OCI-LY3 (cell line): ENCODE measurements at regions not wholly inside any gene's neighbourhood (a gene's known extent, or its start where the extent isn't known, plus 50 kb on each side); places are given as distances from the start of the nearest gene placed in this dataset.

Source experiments
- H2AFZ ChIP-seq: fragments of 200-600, 300-600 bp; shearing (Covaris generic); 2 replicates; pipeline ENCODE4 v1.6.0; 2014; ENCODE audit warnings: antibody characterized with exemption, low read depth, low read length
- H3K27ac ChIP-seq: fragments of 200-600, 300-600 bp; sonication (generic); 2 replicates; pipeline ENCODE4 v1.5.1; 2014; ENCODE audit warnings: mild to moderate bottlenecking, low read length, moderate library complexity, mixed read lengths
- H3K27me3 ChIP-seq: fragments of 200-600, 300-600 bp; sonication (generic); 2 replicates; pipeline ENCODE4 v1.6.1; 2014; ENCODE audit warnings: low read depth, low read length, mixed read lengths
- H3K36me3 ChIP-seq: fragments of 200-600, 300-600 bp; sonication (generic); replicated peaks from 2 replicates; pipeline ENCODE3; 2014; ENCODE audit warnings: low read depth, low read length, mixed read lengths
- H3K4me1 ChIP-seq: fragments of 300-600, 200-600 bp; sonication (generic); 2 replicates; pipeline ENCODE4 v1.6.1; 2014; ENCODE audit warnings: low read length, mixed read lengths
- H3K4me2 ChIP-seq: fragments of 200-600, 300-600 bp; sonication (generic); 2 replicates; pipeline ENCODE4 v1.6.1; 2014; ENCODE audit warnings: low read length, mixed read lengths
- H3K4me3 ChIP-seq: fragments of 300-600, 200-600 bp; sonication (generic); 2 replicates; pipeline ENCODE4 v1.5.1; 2014; ENCODE audit warnings: antibody characterized with exemption, mild to moderate bottlenecking, low read length, moderate library complexity
- H3K79me2 ChIP-seq: fragments of 300-600, 200-600 bp; shearing (Covaris generic); 2 replicates; pipeline ENCODE4 v1.6.1; 2014; ENCODE audit warnings: mild to moderate bottlenecking, low read length, mixed read lengths
- H3K9ac ChIP-seq: fragments of 300-600, 200-600 bp; shearing (Covaris generic); 2 replicates; pipeline ENCODE4 v1.6.0; 2014; ENCODE audit warnings: mild to moderate bottlenecking, low read length, moderate library complexity
- H3K9me3 ChIP-seq: fragments of 200-600, 300-600 bp; shearing (Covaris generic); 2 replicates; pipeline ENCODE4 v1.6.1; 2014; ENCODE audit warnings: low read length, mixed read lengths; ENCODE audit not compliant: insufficient read depth
- H4K20me1 ChIP-seq: fragments of 200-600, 300-600 bp; sonication (generic); 2 replicates; pipeline ENCODE4 v1.6.1; 2016; ENCODE audit warnings: low read length, mixed read lengths; ENCODE audit not compliant: insufficient read depth
- CTCF ChIP-seq: fragments of 200-600, 300-600 bp; sonication (generic); IDR thresholded peaks from 2 replicates; pipeline ENCODE4 v1.5.1; 2014; ENCODE audit warnings: antibody characterized with exemption, low read length, low read depth
- EZH2phosphoT487 ChIP-seq: fragments of 200-600 bp; shearing (Covaris generic); IDR thresholded peaks from 2 replicates; pipeline ENCODE4 v1.6.1; 2018; ENCODE audit warnings: antibody characterized with exemption, mixed run types, low read depth

GRCh38 chr12:127928615-127929571 is 338.1 kb upstream of the TMEM132C start:
- Histone ChIP-seq H3K79me2 (no peaks in the 10 kb centered on the region), H3K4me1 (no peaks in the 10 kb centered on the region), H3K4me2 (no peak overlapping the region), H3K9ac (no peak overlapping the region), H3K4me3 (no peak overlapping the region), H3K27me3 (0 out of 2 replicates have a peak, but pooled peaks cover 2% of the 10 kb centered on the region), H3K27ac (no peak overlapping the region), H3K36me3 (no peaks in the 10 kb centered on the region), H3K9me3 (no peaks in the 10 kb centered on the region), H2AFZ (no peak overlapping the region), H4K20me1 (no peaks in the 10 kb centered on the region)
- TF ChIP-seq CTCF: no peak
- no peak for TF ChIP-seq EZH2phosphoT487

GRCh38 chr12:127930122-127930521 is 336.8 kb upstream of the TMEM132C start:
- H3K36me3 ChIP-seq: no peaks in the 10 kb centered on the region
- no peaks in the 10 kb centered on the region for H3K4me1 ChIP-seq
- no peaks in the 10 kb centered on the region for H3K79me2 ChIP-seq
- no peak overlapping the region for H3K4me3 ChIP-seq
- H3K4me2 ChIP-seq: no peak overlapping the region
- no peaks in the 10 kb centered on the region for H3K9me3 ChIP-seq
- H3K27ac ChIP-seq: no peak overlapping the region
- H2AFZ ChIP-seq: no peak overlapping the region
- H3K27me3 ChIP-seq: 0 out of 2 replicates have a peak, but pooled peaks cover 2% of the 10 kb centered on the region
- no peak overlapping the region for H3K9ac ChIP-seq
- no peak for TF ChIP-seq EZH2phosphoT487
- TF ChIP-seq CTCF: no peak
- H4K20me1 ChIP-seq: no peaks in the 10 kb centered on the region

GRCh38 chr12:127934409-127934808 is 332.6 kb upstream of the TMEM132C start:
- H3K79me2 ChIP-seq: no peaks in the 10 kb centered on the region
- no peaks in the 10 kb centered on the region for H3K27me3 ChIP-seq
- TF ChIP-seq EZH2phosphoT487 (no peak), CTCF (no peak)
- H2AFZ ChIP-seq: no peak overlapping the region
- no peaks in the 10 kb centered on the region for H3K9me3 ChIP-seq
- no peak overlapping the region for H3K4me3 ChIP-seq
- H4K20me1 ChIP-seq: no peaks in the 10 kb centered on the region
- no peak overlapping the region for H3K27ac ChIP-seq
- H3K4me2 ChIP-seq: no peak overlapping the region
- no peaks in the 10 kb centered on the region for H3K36me3 ChIP-seq
- no peaks in the 10 kb centered on the region for H3K4me1 ChIP-seq
- H3K9ac ChIP-seq: no peak overlapping the region

GRCh38 chr12:127936463-127936862 is 330.5 kb upstream of the TMEM132C start:
- H3K4me2 ChIP-seq: no peak overlapping the region
- no peaks in the 10 kb centered on the region for H4K20me1 ChIP-seq
- H3K9ac ChIP-seq: no peak overlapping the region
- no peaks in the 10 kb centered on the region for H3K36me3 ChIP-seq
- no peak overlapping the region for H3K27ac ChIP-seq
- no peak overlapping the region for H2AFZ ChIP-seq
- no peak overlapping the region for H3K4me3 ChIP-seq
- no peaks in the 10 kb centered on the region for H3K4me1 ChIP-seq
- H3K27me3 ChIP-seq: no peaks in the 10 kb centered on the region
- no peaks in the 10 kb centered on the region for H3K9me3 ChIP-seq
- no peak for TF ChIP-seq EZH2phosphoT487
- H3K79me2 ChIP-seq: no peaks in the 10 kb centered on the region
